GM21381 (cell line): ENCODE measurements at regions not wholly inside any gene's neighbourhood (a gene's known extent, or its start where the extent isn't known, plus 50 kb on each side); places are given as distances from the start of the nearest gene placed in this dataset.
"Not testable (repeated sequence)": the region's sequence is repeated elsewhere in the genome, so short reads cannot be mapped to it uniquely, and the experiment has no call there.

ENCODE experiments used
- ATAC-seq: cut with Tn5 transposase; IDR thresholded peaks from one replicate; pipeline ENCODE4 v1.9.1; 2021; ENCODE audit warnings: mild to moderate bottlenecking, moderate library complexity; ENCODE audit not compliant: unreplicated experiment

GRCh38 chr2:216943109-216943508 lies 83.2 kb upstream of the TNP1 start:
- ATAC-seq, result no peak

DNA sequence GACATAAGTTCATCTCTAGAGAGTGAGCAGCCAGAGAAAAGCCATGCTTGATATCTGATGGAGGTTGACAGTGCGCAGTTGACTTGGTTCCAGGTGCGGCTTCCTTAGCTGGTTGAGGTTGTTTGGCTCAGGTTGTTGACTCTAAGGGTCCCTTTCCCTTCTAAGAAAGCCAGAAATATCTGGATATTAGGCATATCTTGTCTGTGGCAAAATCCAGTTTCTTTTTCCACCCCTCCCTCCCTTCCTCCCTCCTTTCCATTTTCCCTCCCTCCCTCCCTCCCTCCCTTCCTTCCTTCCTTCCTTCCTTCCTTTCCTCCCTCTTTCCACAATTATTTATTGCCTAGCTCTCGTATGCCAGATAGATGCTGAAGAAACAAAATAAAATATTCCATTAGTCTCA lies 82.6 kb upstream of the TNP1 start:
- no peak for ATAC-seq

DNA sequence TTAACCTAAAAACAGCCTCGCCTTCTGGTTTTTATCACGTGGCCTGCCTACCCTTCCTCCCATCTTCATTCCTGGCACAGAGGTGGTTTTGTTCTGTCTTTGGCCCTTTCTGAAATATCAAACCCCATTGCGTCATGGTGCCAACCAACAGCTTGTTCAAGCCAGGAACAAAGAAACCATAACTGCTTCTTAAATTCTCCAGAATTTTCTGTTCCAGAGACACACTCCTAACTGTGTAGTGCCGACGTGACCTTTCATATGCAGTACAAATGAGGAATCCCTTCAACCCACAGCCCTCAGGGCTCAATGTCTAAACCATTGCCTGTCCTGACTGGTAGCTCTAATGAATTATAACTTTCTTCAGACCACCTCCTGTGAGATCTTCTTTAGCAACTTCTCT lies 82.2 kb upstream of the TNP1 start:
- ATAC-seq, result no peak

GRCh38 chr2:216936954-216937357 lies 77.1 kb upstream of the TNP1 start:
- no peak for ATAC-seq

GRCh38 chr2:216934623-216935022 lies 74.8 kb upstream of the TNP1 start:
- ATAC-seq, result no peak

GRCh38 chr2:216934151-216934550 lies 74.3 kb upstream of the TNP1 start:
- no peak for ATAC-seq

DNA sequence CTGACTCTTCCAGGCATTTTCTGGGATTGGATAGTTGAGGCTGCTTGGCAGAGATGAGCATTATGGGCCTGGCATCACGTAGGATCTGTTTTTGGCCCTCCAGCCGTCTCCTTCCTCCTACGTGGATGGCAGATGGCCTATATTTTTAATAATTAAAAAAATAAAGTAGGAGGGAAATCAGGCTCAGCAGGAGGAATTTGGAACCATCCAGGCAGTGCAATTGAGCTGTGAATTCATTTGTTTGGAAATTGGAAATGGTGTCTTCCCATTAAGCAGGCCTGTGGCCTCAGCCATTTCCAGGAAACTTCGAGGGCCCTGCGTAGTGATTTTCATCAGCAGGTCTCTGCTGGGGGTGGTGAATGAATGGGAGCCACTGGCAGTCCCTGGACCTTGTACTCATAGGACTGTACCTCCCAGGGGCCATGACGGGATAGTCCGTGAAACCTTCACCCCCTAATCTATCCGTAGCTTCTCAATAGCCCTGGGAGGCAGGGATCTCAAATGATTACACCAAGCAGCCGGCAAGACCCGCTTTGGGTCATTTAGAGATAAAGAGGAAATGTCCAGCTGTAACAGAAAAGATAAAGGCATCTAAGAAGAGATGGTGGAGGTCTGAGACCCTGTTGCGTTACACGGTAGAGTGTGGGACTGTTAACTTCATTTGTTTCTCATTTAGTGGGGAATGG lies 73.1 kb upstream of the TNP1 start:
- ATAC-seq, result no peak

GRCh38 chr2:216932113-216932862 lies 72.4 kb upstream of the TNP1 start:
- ATAC-seq, result no peak

GRCh38 chr2:216930716-216931115 lies 70.9 kb upstream of the TNP1 start:
- no peak for ATAC-seq

DNA sequence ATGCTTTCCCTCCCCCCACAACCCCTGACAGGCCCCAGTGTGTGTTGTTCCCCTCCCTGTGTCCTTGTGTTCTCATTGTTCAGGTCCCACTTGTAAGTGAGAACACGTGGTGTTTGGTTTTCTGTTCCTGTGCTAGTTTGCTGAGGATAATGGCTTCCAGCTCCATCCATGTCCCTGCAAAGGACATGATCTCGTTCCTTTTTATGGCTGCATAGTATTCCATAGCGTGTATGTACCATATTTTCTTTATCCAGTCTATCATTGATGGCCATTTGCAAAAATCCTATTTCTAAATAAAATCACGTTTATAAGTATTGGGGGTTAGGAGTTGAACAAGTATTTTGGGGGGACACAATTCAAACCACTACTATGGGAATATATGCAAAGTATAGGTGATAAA lies 69.5 kb upstream of the TNP1 start:
- not testable (repeated sequence) for ATAC-seq

GRCh38 chr2:216927163-216927562 lies 67.3 kb upstream of the TNP1 start:
- no peak for ATAC-seq

- ATAC-seq, result no peak
Measured at GRCh38 chr2:216925636-216926366, 65.9 kb upstream of the TNP1 start.

- no peak for ATAC-seq
Measured at GRCh38 chr2:216925006-216925405, 65.1 kb upstream of the TNP1 start.

GRCh38 chr2:216923706-216924105 lies 63.8 kb upstream of the TNP1 start:
- ATAC-seq, result no peak

- no peak for ATAC-seq
Measured at GRCh38 chr2:216922175-216922780, 62.4 kb upstream of the TNP1 start.

DNA sequence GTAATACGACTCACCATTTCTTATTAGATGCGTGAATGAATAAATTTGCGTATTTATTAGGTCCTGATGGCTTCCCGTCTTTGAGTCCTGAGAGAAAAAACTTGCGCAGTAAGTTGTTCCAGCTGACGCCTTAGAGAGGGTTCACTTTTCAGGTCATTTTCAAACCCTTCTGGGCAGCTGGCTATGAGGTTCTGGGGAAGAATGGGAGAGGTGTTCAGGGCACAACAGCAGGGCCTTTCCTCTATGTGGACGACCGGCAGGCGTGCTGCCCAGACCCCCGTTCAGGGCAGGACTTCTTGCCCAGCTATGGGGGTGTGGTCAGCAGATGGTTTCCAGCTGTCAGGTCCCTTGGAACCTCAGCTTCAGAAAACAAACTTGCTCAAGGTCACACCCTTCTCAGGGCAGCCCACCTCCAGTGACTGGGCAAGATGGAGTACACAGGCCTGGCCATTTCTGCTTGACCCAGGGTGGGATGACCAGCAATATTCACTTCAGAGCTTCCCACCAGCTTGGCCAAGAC lies 61.1 kb upstream of the TNP1 start:
- no peak for ATAC-seq

DNA sequence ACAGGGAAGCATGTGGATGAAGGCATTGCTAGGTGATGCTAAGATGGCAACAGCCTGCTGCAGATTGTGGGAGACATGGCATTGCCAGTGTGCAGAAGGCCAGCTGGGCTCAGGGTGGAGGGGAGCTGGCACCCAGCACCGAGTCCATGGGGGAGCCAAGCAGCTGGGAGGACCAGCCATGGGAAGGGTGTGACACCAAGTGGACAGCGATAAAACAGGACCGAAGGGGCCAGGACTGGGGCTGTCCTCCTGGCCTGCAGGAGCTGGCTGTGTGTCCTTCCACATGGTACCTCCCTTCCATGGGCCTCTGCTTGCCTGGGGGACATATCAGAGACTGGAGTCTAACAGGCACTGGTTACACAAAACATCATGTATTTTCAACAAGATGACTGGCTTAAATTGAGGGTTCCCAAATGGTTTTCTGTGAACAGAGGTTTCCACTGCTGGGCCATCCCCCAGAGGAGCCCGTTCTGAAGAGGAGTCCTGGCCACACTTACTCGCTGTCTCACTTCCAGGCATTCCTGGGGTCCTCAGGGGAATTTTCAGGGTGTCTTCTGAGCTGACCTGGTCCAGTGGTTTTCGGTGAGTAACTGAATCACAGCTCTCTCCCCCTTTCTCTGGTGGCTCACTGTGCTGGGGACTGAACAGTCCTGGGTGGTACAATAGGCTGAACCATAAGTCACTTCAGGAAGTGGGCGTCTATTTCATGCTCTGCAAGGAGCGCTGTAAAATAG lies 60.4 kb upstream of the TNP1 start:
- ATAC-seq, result no peak

DNA sequence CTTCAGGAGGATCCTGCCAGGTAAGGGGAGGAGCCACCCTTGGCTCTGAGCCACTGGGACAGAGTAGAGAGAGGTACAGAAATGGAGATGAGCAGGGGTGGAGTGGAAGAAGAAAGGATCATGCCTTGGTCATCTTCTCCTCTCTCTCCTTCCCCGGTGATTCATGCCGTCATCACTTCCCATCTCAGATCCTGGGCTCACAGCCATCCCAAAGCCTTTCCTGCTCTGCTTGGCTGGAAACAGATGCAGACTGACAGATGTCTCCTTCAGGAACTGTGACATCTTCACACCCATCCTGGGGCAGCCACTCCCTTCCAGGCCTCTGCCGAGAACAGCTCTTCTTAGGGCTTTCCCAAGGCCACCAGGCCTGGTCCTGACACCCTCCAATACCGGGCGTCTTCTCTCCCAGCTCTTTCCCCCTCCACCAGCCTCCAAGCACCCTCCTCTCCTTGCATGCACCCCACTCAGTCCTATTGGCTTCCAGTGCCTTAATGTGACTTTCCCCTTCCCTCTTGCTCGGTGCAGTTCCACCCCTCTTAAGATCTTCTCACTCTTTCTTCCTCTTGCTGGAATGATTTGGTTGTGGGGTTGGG lies 58.3 kb upstream of the TNP1 start:
- no peak for ATAC-seq

DNA sequence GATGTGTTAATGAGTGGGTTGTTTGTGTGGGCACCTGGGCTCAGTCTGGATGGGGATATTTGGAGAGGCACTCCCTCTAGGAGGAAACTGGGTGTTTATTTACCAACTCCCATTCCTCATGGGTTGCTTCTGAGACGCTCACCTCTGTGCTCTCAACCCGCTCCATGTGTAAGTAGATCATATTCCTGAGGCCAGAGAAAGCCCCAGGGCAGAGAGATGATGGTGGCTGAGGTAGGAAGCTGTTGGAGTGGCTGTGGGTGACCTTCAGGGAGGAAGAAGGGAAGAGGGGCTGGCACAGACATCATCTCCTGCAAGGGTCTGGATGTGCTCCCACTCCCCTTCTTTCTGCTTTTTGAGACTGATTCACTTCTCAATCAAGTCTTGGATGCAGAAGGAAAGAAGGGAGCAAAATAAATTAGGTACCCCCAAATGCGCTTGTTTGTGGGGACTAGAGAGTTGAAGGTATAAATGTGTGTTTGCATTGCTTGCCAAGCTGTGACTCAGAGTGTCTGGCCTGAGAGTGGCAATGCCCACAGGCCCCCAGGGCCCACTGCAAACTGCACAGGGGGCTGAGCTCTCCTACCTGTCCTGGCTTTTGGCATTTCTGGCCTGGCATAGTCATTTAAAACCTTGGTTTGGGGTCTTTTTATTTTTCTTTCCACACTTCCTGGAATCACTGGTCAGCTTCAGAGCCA lies 57.2 kb upstream of the TNP1 start:
- no peak for ATAC-seq
